ENCODE measurements at regions not wholly inside any gene's neighbourhood (a gene's known extent, or its start where the extent isn't known, plus 50 kb on each side); places are given as distances from the start of the nearest gene placed in this dataset.
"Not testable (repeated sequence)": the region's sequence is repeated elsewhere in the genome, so short reads cannot be mapped to it uniquely, and the experiment has no call there.

DNA sequence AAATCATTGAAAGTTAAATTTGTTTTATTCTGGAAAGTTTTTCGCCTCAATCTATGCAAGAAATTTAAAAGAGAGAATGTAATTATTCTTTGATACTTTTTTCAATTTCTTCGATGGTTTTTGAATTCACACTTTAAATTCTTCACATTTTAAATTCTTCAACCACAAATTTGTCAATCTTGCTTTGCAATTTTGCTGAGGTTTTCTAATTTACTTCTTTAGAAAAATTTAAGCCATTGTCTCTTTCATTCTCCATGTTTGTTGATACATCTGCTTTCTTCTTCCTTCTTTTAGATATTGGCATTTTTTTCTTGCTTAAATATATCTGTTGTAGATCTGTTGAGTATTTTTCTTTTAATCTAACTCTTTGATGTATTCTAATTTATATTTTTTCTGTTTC is 301.9 kb upstream of the DSEL start:
- DNase-seq = no peak

DNA sequence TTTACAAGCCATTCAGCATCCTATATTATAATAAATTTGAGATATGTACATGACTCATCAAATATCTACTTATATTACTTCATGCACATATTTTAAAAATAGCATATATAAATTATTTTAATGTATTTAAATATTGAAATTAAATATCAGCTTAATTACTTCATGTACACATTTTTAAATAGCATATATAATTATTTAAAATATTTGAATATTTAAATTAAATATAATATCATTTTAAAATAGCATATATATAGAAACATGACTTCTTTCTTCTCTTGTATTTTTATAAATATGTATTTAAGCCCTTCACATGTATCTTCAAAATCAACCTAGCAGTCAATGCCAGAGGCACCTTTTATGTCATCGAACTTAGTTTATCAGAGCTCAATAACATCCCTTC is 298.8 kb upstream of the DSEL start:
- no peak for DNase-seq

DNA sequence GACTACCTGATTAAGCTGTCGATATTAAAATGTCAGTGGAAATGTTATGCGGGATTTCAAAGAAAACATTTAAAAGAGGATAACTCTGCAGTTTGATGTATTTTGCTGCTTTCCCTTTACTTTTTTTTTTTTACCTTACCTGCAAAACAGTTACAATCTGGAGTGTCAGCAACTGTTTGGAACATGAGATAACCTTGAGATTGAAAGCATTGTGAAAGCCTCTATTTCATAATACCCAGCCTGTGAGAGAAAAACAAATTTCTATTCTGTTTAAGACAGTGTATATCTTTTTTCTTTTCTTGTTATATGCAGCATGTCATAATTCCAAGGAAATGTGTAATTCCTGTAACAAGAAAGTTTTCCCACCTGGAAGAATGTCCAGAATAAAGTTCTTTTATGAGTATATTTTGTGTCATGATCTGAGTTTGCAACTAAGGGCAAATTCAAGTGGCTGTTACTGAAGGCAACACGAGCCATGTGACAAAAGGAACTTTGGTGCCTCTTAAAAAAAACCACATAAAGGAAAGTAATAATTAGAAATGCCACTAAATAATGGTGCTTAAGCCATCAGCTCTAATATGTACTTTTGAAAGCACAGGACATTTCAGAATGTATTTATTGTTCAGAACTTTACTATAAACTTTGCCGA is 297.0 kb upstream of the DSEL start:
- DNase-seq = no peak

DNA sequence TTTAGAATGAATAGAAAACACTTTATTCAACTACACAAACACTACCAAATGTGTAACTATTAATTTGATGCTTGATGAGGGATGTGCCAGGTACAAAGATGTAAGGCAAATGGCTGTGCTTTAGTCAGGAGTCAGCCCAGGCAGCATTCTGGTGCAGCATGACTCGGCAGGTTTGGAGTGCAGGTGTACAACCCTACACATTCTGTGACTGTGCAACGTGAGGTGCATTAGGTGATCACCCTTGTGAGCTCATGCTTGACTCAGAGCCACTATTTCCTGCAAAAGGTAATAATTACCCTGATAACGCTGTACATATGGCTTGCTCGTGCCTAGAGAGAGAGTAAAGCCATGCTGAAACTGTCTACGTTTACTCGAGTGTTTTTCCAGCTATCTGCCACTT is 288.7 kb upstream of the DSEL start:
- no peak for DNase-seq

DNA sequence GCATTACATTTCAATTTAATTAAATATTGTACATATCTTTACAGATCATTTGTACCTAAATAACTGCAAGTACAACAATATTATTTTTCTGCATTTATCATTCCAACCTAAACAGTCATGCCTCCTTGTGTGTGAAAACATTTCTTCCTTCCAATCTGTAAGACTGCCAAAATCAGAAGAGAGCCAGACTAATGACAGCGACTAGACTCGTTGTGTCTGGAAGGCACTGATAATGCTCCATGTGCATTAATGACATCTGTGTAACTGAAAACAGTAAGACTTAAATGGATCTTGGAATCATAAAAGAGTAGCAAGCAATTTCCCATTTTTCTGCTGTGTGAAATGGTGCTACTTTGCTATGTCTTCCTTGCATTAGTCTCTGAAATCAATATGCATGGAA is 278.0 kb upstream of the DSEL start:
- DNase-seq = no peak

DNA sequence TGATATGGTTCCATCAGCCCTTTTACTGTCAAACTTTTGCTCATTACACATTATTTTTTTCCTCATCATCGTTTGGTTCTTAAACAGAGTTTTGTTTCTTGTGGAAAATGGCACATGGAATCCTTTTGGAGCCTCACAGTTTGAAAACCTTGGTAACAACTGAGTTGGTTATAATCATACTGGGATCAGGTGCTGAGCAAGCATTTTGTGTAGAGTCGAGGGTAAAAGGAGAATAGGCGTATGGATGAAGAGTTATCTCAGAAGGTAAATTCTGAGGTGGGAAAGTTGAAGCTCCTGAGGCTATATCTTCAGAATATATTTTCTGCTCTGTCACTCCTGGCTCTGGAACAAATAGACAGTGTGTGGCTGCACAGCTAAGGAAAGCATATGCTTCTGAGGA is 274.0 kb upstream of the DSEL start:
- DNase-seq = no peak

DNA sequence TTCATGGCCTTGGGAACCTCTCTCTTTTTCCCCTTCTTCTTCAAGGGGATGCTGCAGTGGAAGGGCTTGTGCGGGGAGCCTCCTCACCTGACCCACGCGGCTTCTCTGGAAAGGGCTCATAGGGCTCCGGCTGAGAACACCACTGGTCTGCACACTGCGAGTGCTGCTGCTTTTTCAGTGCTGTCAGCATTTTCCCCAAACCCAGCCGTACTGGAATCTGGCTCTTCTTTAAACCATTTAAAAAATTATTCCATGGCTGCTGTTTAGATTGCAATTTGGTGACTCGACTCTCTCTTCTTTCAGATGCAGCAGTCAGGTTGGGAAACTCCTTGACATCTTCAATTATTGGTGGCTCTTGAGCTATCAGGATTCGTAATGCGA is 272.6 kb upstream of the DSEL start:
- no peak for DNase-seq

DNA sequence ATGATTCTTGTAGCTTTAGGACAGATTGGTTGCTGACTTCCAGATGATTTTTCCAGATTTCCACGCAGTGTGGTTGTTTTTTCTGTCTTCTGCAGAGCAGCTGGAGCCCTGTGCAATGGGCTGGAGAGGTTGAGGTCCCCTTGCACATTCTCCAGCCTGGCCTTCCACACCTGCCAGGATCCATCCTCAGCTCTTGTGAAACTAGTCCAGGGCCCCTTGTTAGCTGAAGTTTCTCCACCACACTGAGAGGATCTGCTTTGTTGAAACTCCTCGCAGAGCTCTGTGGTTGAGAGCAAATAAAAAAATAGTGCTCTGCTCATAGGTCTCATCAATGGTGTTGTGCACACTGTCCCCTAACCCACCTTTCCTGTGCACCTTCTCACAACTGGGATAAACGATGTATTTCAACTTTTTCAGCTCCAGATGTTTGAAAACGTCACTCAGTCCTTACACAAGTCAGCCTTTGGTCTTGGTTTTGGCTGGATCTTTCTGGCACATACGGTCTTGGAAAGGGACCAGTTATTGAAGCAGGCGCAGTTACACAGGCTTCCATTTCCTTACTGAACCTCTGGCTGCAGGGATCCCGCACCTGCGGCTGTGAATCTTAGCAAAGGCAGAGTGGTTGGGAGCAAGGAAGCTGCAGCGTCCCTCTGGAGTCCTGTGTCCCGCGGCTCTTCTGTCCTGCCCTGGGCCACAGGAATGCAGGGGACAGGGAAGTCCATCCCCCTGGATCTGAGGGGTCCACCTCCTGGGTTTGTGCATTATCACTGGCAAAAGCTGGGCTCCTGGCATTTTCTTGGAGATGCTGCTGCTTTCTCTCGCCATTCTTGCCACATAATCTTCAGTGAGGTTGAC is 272.0 kb upstream of the DSEL start:
- DNase-seq = no peak

DNA sequence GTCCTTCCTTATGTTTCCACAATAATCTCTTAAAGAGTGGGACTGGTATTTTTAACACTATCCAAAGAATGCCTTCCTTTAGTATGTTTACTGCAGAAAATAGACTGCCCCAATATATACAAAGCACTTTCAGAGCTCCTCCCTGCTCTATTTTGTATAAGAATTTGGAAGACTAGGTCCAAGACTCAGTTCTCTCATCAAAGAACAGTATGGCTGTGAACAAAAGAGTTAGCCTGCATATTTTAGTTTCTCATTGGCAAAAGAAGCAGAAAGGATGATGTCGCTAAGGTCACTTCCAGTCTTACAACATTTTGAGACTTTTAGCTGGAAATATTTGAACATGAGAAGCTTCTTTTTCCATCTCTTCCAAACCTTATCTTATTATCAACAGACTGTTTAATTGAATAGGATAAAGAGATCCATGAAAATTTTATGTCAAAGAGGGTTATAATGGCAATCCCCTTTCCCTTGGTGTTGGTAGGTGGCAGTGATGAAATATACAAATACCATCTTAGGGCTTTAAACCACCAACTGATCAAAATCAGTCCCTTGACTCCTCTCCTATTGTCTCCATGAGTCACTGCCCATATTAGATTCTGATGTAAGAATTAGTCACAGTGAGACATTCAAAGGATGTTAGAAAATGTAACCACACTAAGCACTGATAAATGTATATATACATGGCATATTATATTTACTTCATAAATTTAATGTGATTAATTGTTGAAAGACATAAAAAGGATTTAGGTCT is 266.9 kb upstream of the DSEL start:
- no peak for DNase-seq

DNA sequence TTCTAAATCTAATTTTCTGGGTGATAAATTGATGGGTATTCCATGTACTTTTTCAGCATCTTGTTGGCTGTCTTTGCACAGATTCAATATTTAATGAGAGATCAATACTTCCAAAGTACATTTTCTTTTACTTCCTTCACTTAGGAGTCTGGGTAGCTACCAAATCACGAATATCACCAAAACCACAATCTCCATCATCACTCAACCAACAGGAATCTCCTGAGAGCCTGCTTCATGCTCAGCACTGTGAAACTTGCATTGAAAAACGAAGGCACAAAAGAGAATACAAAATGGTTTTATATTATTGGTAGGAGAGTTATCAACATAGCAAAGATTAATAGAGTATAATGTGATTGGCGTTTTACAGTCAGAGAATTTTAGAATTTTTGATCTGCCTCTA is 261.5 kb upstream of the DSEL start:
- no peak for DNase-seq

DNA sequence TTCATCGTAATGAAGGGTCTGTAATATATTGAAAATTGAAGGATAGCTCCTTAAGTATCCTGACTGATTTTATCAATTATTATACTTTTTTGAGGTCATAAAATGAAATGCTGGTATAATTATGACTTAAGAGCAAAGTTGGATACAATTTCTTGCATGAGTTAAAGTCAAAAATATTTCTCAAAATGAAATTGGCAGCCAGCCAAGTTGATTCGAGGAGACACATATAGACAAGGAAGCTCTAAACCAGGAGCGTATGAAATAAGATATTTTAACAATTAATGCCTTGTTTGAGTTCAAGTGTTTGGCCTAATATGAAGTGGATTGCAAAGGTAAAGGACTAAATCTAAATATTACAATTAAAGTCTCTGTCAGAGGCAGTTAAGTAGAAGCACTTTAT is 260.4 kb upstream of the DSEL start:
- no peak for DNase-seq

DNA sequence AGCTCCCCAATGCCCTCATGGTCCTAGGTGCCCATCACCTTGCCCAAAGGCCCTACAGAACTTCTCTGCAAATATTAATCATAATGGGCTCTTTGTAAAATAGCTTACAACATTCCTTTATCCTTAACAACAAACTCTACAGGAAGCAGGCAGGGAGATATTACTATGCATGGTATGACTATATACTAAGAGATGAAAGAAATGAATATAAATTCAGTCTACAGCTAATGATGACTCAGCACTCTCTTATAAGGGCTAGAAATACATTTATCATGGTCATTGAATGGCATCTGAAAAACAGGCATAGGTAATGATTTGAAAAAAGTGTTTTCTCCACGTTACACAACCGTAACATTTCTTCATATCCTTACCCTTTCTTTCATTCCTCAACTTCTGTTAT is 254.8 kb upstream of the DSEL start:
- DNase-seq = no peak

DNA sequence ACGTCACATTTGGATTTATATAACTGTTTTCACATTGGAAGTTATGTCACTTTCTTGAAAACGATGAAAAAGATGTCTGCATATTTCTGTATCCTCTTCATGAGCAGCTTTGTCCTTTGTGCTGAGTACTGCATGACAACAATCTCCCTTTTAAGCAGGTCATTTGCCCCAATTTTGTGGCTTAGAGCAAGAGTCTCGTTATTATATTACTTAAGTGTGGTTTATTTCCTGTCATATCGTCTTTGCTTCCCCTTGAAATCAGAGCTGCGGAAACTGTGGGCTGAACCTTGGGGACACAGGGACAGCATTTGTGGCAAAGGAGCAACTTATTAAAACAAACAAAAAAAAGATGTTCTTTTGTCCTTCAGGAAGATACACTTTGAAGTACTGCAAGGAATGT is 254.0 kb upstream of the DSEL start:
- no peak for DNase-seq

DNA sequence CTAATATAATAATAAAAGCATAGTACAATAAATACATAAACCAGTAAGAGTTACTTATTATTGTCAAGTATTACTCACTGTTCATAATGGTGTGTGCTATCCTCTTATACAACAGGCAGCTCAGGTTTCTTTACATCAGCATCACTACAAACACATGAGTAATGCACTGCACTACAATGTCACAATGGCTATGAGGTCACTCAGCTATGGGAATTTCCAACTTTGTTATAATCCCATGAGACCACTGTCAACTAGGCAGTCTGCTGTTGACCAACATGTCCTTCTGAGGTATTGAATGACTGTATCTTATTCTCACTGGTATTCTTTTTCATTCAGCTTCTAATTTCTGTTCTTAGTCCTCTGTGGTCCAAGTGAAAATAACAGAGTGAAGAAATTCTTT is 250.4 kb upstream of the DSEL start:
- no peak for DNase-seq

DNA sequence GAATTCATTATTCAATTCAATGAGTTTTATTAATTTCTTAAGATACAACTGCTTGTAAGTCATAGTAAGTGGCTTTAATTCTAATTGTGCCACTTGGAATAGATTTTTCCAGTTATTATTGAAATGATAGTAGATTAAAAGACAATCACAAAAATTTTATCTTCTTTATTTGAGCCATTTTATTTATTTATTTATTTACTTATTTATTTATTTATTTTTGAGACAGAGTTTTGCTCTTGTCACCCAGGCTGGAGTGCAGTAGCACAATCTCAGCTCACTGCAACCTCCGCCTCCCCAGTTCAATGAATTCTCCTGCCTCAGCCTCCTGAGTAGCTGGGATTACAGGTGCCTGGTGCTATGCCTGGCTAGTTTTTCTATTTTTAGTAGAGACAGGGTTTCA is 235.7 kb upstream of the DSEL start:
- DNase-seq = not testable (repeated sequence)

DNA sequence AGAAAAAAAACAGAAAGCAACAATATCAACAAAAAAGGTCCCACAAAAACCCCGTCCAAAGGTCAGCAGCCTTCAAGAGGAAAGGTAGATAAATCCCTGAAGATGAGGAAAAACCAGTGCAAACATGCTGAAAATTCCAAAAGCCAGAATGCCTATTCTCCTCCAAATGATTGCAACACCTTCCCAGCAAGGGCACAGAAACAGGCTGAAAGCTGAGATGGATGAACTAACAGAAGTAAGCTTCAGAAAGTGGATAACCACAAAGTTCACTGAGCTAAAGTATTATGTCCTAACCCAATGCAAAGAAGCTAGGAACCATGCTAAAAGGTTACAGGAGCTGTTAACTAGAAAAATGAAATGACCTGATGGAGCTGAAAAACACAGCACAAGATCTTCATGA is 226.4 kb upstream of the DSEL start:
- DNase-seq = no peak

DNA sequence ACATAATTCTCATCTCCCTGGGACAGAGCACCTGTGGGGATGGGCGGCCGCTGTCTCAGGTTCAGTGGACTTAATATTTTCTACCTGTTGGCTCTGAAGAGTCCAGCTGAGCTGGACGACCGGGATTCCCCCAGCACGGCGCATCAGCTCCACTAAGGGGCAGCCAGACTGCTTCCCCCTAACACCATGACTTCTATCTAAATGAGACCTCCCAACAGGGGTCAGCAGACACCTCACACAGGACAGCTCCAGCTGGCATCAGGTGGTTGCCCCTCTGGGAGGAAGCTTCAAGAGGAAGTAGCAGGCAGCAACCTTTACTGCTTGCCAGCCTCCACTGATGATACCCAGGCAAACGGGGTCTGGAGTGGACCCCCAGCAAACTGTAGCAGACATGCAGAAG is 226.0 kb upstream of the DSEL start:
- no peak for DNase-seq

DNA sequence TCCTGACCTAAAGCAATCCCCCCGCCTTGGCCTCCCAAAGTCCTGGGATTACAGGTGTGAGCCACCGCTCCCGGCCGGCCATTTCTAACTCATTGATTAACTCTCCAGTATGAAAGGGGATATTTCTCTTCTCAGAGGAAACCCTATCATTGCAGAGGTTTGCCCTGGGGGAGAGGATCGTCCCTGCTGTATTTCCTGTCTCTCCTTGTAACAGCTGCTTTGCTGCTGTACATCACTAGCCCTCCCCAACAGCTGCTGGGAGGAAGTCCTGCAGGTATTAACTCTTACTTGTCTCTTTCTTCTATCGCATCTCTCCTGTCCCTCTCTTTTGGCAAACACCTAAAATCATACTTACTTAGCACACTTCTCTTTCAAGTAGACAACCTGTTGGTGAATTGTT is 219.0 kb upstream of the DSEL start:
- no peak for DNase-seq

DNA sequence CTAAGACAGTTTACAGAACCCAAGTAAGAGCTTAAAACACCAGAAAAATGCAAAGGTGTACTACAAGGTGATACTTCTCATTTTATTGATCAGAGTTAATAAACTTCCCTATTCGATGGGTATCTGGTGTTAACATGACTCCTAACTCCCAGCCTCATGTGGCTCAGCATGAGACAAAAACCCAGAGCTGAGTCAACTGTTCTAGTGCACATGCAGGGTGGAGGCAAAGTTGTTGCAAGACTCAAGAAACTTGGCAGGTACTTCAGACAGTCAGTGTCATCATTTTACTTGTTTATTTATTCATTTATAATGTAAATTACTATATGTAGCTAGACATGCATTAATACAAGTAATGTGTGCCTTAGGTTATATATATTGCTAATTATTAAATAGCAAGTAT is 216.6 kb upstream of the DSEL start:
- DNase-seq = no peak

DNA sequence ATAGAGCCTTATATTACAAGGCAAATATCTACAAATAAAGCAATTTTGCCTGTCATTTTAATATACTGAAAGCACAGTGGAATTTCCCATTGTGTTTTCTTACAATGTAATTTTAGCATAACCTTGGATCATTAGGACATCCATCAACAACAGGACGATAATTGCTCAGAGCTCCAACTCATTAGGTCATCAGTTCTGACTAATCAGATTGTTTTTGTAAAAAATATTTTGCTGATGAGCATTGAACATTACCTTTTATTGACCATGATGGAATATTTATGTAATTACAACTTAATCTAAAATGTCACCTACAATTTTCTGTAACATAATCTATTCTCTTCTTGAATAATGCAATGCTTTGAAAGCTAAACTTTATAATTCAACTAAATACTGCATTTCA is 215.3 kb upstream of the DSEL start:
- no peak for DNase-seq

DNA sequence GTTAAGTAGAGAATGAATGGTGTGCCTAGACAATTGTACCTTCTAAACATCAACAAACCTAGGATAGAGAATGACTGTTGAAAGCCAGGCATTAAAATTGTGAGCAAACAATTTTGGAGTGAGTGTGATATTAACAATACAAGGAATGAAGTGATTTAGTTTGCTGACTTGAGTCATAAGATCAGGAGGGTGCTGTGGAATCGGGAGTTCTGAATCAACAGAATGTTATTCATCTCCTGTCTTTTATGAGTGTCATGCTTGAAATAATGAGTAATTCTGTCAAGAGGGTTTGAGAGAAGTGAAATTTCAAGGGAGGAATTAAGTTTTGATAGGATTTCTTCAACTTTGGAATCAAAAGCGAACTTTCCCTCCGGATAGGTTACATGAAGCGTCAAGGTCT is 214.4 kb upstream of the DSEL start:
- no peak for DNase-seq

DNA sequence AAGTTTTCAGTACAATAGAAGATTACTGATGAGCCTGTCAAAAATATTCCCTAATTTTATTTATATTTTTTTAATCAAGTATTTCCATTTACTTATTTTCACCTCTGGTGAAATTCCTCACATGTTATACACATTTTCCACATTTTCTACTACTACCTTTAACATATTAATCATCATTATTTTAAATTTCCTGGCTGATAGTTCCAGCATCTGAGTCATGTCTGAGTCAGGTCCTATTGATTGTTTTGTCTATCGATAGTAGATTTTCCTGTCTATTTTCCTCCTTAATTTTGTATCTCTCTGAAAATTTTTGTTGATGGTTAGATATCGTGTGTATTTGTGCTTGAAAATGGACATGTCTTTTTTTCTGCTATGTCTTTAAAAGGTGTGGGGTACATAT is 211.8 kb upstream of the DSEL start:
- DNase-seq = no peak

DNA sequence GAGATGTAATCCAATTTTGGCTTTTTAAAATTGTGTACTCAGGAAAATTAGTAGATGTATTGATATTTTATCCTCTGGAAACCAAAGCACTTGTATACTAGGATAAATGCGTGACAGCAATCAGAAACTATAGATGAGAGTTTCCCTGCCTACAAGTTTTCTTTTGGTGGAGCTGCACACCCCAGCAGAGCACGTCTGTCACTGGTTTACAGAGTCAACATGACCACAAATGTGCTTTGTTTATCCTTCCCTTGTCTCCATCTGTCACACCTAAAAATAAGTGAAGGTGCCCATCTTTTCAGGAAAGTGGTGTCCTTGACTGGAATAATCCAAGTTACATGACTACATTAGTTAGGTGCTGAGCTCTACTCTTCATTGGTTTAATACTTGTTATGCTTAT is 210.4 kb upstream of the DSEL start:
- DNase-seq = no peak

DNA sequence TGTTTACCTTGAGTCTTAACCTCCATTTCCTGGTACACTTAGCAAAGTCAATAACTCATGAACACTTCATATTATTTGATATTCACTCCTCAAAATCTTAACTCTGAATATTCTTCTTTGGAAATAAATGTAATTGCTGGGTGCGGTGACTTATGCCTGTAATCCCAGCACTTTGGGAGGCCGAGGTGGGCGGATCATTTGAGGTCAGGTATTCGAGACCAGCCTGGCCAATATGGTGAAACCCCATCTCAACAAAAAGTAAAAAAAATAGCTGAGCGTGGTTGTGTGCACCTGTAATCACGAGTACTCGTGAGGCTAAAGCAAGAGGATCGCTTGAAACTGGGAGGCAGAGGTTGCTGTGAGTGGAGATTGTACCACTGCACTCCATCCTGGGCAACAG is 201.3 kb upstream of the DSEL start:
- DNase-seq = no peak
